ENCODE measurements at regions not wholly inside any gene's neighbourhood (a gene's known extent, or its start where the extent isn't known, plus 50 kb on each side); places are given as distances from the start of the nearest gene placed in this dataset.

DNA sequence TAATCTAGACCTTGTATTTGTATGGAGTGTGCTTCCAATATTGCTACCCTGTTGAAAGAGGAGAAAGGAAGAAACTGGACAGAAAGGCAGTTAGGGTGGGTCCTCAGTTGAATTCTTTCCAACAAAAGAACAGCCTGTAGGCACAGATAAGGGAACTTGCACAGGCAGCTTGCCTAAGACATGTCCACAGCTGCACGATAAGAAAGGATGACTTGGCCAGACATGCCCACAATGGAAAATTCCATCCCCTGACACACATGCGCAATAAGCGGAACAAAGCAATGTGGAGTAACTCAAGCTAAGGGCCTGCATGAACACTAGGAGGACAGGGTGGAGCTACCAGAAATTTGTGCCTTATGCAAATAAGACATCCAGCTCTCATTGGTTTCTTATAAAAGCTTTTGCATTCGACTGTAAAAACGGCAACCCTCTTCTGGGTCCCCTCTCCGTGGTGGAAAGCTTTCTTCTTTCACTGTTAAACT lies 1084.7 kb upstream of the NXPH2 start:
- Histone ChIP-seq H3K27me3 (ENCODE audit: control insufficient read depth, insufficient read depth, low read length) (no peaks in the 10 kb centered on the region), H3K9me3 (ENCODE audit: control insufficient read depth, insufficient read depth, low read depth, low read length) (no peaks in the 10 kb centered on the region), H3K36me3 (ENCODE audit: control insufficient read depth, insufficient read depth, low read length) (no peaks in the 10 kb centered on the region), H3K4me3 (ENCODE audit: low read depth in 2 of 2, low read length in 2 of 2) (no peak overlapping the region), H3K4me1 (ENCODE audit: control insufficient read depth, insufficient read depth, low read length) (no peaks in the 10 kb centered on the region), H3K27ac (ENCODE audit: low read length) (no peak overlapping the region)
- ChIA-PET POLR2A (no interaction called here), CTCF (no interaction called here)
- no TSS peak for BruUV-seq (replicated peaks)
- TF ChIP-seq, protein P1, sequence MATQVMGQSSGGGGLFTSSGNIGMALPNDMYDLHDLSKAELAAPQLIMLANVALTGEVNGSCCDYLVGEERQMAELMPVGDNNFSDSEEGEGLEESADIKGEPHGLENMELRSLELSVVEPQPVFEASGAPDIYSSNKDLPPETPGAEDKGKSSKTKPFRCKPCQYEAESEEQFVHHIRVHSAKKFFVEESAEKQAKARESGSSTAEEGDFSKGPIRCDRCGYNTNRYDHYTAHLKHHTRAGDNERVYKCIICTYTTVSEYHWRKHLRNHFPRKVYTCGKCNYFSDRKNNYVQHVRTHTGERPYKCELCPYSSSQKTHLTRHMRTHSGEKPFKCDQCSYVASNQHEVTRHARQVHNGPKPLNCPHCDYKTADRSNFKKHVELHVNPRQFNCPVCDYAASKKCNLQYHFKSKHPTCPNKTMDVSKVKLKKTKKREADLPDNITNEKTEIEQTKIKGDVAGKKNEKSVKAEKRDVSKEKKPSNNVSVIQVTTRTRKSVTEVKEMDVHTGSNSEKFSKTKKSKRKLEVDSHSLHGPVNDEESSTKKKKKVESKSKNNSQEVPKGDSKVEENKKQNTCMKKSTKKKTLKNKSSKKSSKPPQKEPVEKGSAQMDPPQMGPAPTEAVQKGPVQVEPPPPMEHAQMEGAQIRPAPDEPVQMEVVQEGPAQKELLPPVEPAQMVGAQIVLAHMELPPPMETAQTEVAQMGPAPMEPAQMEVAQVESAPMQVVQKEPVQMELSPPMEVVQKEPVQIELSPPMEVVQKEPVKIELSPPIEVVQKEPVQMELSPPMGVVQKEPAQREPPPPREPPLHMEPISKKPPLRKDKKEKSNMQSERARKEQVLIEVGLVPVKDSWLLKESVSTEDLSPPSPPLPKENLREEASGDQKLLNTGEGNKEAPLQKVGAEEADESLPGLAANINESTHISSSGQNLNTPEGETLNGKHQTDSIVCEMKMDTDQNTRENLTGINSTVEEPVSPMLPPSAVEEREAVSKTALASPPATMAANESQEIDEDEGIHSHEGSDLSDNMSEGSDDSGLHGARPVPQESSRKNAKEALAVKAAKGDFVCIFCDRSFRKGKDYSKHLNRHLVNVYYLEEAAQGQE (IDR thresholded peaks at IDR 0.05; ENCODE audit: insufficient read depth in 1 of 2, low read depth in 2 of 2, low read length in 1 of 2): no peak
- TF ChIP-seq POLR2AphosphoS5 (IDR thresholded peaks at IDR 0.05; ENCODE audit: low read depth, low read length): no peak
- no peak for TF ChIP-seq SIN3A (IDR thresholded peaks at IDR 0.05; ENCODE audit: borderline replicate concordance, insufficient read depth, low read depth, low read length)
- no peak for TF ChIP-seq TCF7L2 (IDR thresholded peaks at IDR 0.05; ENCODE audit: low read depth, low read length)
- TF ChIP-seq, protein P2, sequence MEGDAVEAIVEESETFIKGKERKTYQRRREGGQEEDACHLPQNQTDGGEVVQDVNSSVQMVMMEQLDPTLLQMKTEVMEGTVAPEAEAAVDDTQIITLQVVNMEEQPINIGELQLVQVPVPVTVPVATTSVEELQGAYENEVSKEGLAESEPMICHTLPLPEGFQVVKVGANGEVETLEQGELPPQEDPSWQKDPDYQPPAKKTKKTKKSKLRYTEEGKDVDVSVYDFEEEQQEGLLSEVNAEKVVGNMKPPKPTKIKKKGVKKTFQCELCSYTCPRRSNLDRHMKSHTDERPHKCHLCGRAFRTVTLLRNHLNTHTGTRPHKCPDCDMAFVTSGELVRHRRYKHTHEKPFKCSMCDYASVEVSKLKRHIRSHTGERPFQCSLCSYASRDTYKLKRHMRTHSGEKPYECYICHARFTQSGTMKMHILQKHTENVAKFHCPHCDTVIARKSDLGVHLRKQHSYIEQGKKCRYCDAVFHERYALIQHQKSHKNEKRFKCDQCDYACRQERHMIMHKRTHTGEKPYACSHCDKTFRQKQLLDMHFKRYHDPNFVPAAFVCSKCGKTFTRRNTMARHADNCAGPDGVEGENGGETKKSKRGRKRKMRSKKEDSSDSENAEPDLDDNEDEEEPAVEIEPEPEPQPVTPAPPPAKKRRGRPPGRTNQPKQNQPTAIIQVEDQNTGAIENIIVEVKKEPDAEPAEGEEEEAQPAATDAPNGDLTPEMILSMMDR (IDR thresholded peaks at IDR 0.05): no peak
- intact Hi-C loops (cut with micrococcal nuclease; ENCODE audit: unreplicated experiment) (no loop called here), in situ Hi-C loops (cut with HindIII; ENCODE audit: low pct_unique_long_range_greater_than_20kb, low sequenced_read_pairs) (no loop called here)
- ATAC-seq (no peak), DNase-seq (ENCODE audit: low read depth, low spot score) (no peak)

DNA sequence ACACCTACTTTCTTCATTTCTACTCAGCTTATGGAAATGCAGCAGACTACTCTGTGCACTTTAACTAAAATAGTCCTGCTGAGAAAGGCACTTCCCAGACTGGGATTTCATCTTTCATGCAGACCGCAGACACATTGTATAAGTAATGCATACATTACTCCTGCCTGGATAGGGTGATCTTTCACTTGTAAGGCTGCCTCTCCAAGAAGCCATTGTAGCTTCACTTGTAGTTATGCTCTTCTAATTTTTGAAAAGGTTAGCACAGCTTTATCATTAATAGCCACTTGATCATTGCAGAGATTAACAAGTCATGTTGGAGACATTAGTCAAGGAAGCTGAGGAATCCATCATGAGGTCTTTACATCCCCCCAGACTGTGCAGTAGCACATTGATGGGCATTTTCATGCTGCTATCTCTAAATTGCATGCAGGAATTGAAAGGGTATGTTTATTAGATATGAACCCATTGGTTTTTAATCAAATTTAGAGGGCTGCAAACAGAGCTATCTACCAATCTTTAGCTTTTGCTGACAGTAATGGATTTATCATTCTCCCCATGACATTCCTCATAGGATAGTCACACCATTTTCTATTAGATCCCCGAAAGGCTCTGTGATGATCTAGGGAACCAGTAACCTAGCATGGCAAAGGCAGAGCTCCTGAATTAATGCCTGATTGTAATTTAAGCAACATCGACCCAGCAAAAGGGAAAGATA lies 1074.7 kb upstream of the NXPH2 start:
- DNase-seq (ENCODE audit: low read depth, low spot score) (no peak), ATAC-seq (no peak)
- ChIA-PET POLR2A (no interaction called here), CTCF (no interaction called here)
- intact Hi-C loops (cut with micrococcal nuclease; ENCODE audit: unreplicated experiment) (no loop called here), in situ Hi-C loops (cut with HindIII; ENCODE audit: low pct_unique_long_range_greater_than_20kb, low sequenced_read_pairs) (no loop called here)
- TF ChIP-seq, protein P2 (IDR thresholded peaks at IDR 0.05): no peak
- no peak for TF ChIP-seq SIN3A (IDR thresholded peaks at IDR 0.05; ENCODE audit: borderline replicate concordance, insufficient read depth, low read depth, low read length)
- TF ChIP-seq, protein P1 (IDR thresholded peaks at IDR 0.05; ENCODE audit: insufficient read depth in 1 of 2, low read depth in 2 of 2, low read length in 1 of 2): no peak
- TF ChIP-seq POLR2AphosphoS5 (IDR thresholded peaks at IDR 0.05; ENCODE audit: low read depth, low read length): no peak
- no peak for TF ChIP-seq TCF7L2 (IDR thresholded peaks at IDR 0.05; ENCODE audit: low read depth, low read length)
- Histone ChIP-seq H3K9me3 (ENCODE audit: control insufficient read depth, insufficient read depth, low read depth, low read length) (no peaks in the 10 kb centered on the region), H3K36me3 (ENCODE audit: control insufficient read depth, insufficient read depth, low read length) (no peaks in the 10 kb centered on the region), H3K4me3 (ENCODE audit: low read depth in 2 of 2, low read length in 2 of 2) (no peak overlapping the region), H3K4me1 (ENCODE audit: control insufficient read depth, insufficient read depth, low read length) (no peaks in the 10 kb centered on the region), H3K27me3 (ENCODE audit: control insufficient read depth, insufficient read depth, low read length) (no peaks in the 10 kb centered on the region), H3K27ac (ENCODE audit: low read length) (no peak overlapping the region)
- BruUV-seq (replicated peaks): no TSS peak
